HEK293 (cell line): ENCODE measurements at regions not wholly inside any gene's neighbourhood (a gene's known extent, or its start where the extent isn't known, plus 50 kb on each side); places are given as distances from the start of the nearest gene placed in this dataset.

ENCODE experiments used
- CTCF ChIP-seq: fragments of 450-650 bp; formaldehyde crosslinking; IDR thresholded peaks from 2 replicates; pipeline ENCODE4 v1.5.1; 2016; ENCODE audit warnings: missing biosample characterization, missing genetic modification characterization
- KLF9 ChIP-seq: fragments of 450-650 bp; formaldehyde crosslinking; IDR thresholded peaks from 2 replicates; pipeline ENCODE4 v1.5.1; 2016; ENCODE audit warnings: missing biosample characterization, missing genetic modification characterization, low read depth
- ZNF266 ChIP-seq: fragments of 450-650 bp; formaldehyde crosslinking; IDR thresholded peaks from 2 replicates; pipeline ENCODE4 v1.5.1; 2016; ENCODE audit warnings: missing biosample characterization, missing genetic modification characterization, low read depth
- ZNF776 ChIP-seq: fragments of 450-650 bp; formaldehyde crosslinking; IDR thresholded peaks from 2 replicates; pipeline ENCODE4 v1.5.0; 2017; ENCODE audit warnings: missing biosample characterization, missing genetic modification characterization, borderline replicate concordance
- TF ChIP-seq, protein P1 (sequence below): fragments of 450-650 bp; formaldehyde crosslinking; optimal IDR thresholded peaks from 2 replicates; pipeline ENCODE3; 2016; ENCODE audit warnings: missing biosample characterization, mild to moderate bottlenecking, missing genetic modification characterization

DNA sequence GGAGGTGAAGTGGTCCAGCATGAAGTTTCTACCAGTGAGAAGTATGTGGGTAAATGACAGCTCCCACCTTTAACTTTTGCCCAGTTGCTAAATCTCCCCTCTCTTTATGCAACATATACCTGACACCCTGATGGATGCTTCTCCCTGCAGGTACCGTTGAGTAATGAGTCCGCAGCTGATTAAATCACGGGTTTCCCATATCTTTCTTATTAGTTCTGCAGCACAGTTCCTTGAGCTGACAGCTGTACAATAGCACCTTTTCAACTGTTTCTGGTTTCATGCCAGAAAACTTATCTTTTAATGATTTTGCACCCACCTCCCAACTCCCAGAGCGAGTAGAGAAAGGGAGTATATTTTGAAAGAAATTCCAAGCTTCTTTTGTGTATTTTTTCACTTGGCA lies 161.0 kb upstream of the TUT7 start:
- TF ChIP-seq ZNF266 = no peak
- TF ChIP-seq ZNF776 (tag by site-specific recombination) = no peak
- TF ChIP-seq, protein P1, sequence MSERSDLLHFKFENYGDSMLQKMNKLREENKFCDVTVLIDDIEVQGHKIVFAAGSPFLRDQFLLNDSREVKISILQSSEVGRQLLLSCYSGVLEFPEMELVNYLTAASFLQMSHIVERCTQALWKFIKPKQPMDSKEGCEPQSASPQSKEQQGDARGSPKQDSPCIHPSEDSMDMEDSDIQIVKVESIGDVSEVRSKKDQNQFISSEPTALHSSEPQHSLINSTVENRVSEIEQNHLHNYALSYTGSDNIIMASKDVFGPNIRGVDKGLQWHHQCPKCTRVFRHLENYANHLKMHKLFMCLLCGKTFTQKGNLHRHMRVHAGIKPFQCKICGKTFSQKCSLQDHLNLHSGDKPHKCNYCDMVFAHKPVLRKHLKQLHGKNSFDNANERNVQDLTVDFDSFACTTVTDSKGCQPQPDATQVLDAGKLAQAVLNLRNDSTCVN = no peak
- TF ChIP-seq KLF9 = no peak
- no peak for TF ChIP-seq CTCF (tag by site-specific recombination)
